ENCODE measurements at regions not wholly inside any gene's neighbourhood (a gene's known extent, or its start where the extent isn't known, plus 50 kb on each side); places are given as distances from the start of the nearest gene placed in this dataset.

GRCh38 chr6:66068907-66069306 is 361.9 kb upstream of the EYS start:
- ChIA-PET RAD21 (ENCODE audit: unreplicated experiment) (no interaction called here), SMC1A (ENCODE audit: uncharacterized antibody, unreplicated experiment) (no interaction called here), POLR2A (no interaction called here), CTCF (no interaction called here)
- DNase-seq (ENCODE audit: low read depth, low spot score) (no peak), FAIRE-seq (no peak), ATAC-seq (no peak)
- no peaks in the 10 kb centered on the region for H4K20me1 ChIP-seq (ENCODE audit: control insufficient read depth, insufficient read depth)
- TF ChIP-seq CUX1 (IDR thresholded peaks at IDR 0.05; ENCODE audit: insufficient replicate concordance, low read depth, low read length) (no peak), TAF1 (IDR thresholded peaks at IDR 0.05; ENCODE audit: borderline replicate concordance, low read depth, low read length) (no peak), NR2C2 (IDR thresholded peaks at IDR 0.05; ENCODE audit: borderline replicate concordance, control insufficient read depth, insufficient read length, low read depth) (no peak)
- no peaks in the 10 kb centered on the region for H3K27me3 ChIP-seq (replicated peaks in 1 of 2; ENCODE audit: control insufficient read depth in 2 of 2, insufficient read depth in 2 of 2, low read length in 1 of 2)
- no peaks in the 10 kb centered on the region for H3K79me2 ChIP-seq (ENCODE audit: control insufficient read depth, insufficient read depth, low read length)
- H2AFZ ChIP-seq (ENCODE audit: control insufficient read depth, low read depth, low read length) = no peak overlapping the region
- H3K9me3 ChIP-seq (replicated peaks; ENCODE audit: control insufficient read depth, insufficient read depth, low read length) = no peaks in the 10 kb centered on the region
- H3K36me3 ChIP-seq (ENCODE audit: control insufficient read depth in 2 of 2, insufficient read depth in 2 of 2, low read length in 1 of 2) = no peaks in the 10 kb centered on the region
- in situ Hi-C loops (cut with MboI) = no loop called here
- no TSS peak for BruUV-seq (replicated peaks)
- H3K4me1 ChIP-seq (ENCODE audit: control insufficient read depth, insufficient read depth, low read length) = no peaks in the 10 kb centered on the region
- no peak overlapping the region for H3K4me2 ChIP-seq (ENCODE audit: control insufficient read depth, insufficient read depth)
- H3K9ac ChIP-seq (ENCODE audit: control insufficient read depth, insufficient read depth, low read length) = no peak overlapping the region
- intact Hi-C loops (cut with micrococcal nuclease; ENCODE audit: unreplicated experiment) = no loop called here
- H3K27ac ChIP-seq (ENCODE audit: control insufficient read depth, insufficient read depth) = no peak overlapping the region
- no peak overlapping the region for H3K4me3 ChIP-seq

- no peak for DNase-seq (ENCODE audit: low read depth, low spot score)
- Histone ChIP-seq H3K79me2 (ENCODE audit: control insufficient read depth, insufficient read depth, low read length) (no peaks in the 10 kb centered on the region), H2AFZ (ENCODE audit: control insufficient read depth, low read depth, low read length) (no peak overlapping the region), H3K27me3 (replicated peaks in 1 of 2; ENCODE audit: control insufficient read depth in 2 of 2, insufficient read depth in 2 of 2, low read length in 1 of 2) (no peaks in the 10 kb centered on the region), H3K9me3 (replicated peaks; ENCODE audit: control insufficient read depth, insufficient read depth, low read length) (no peaks in the 10 kb centered on the region), H3K36me3 (ENCODE audit: control insufficient read depth in 2 of 2, insufficient read depth in 2 of 2, low read length in 1 of 2) (no peaks in the 10 kb centered on the region), H4K20me1 (ENCODE audit: control insufficient read depth, insufficient read depth) (no peaks in the 10 kb centered on the region), H3K4me1 (ENCODE audit: control insufficient read depth, insufficient read depth, low read length) (no peaks in the 10 kb centered on the region), H3K27ac (ENCODE audit: control insufficient read depth, insufficient read depth) (no peak overlapping the region), H3K4me2 (ENCODE audit: control insufficient read depth, insufficient read depth) (no peak overlapping the region), H3K4me3 (no peak overlapping the region), H3K9ac (ENCODE audit: control insufficient read depth, insufficient read depth, low read length) (no peak overlapping the region)
- no peak for FAIRE-seq
- ATAC-seq = no peak
- in situ Hi-C loops (cut with MboI) = no loop called here
- BruUV-seq (replicated peaks) = no TSS peak
- CTCF ChIA-PET = no interaction called here
- SMC1A ChIA-PET (ENCODE audit: uncharacterized antibody, unreplicated experiment) = no interaction called here
- intact Hi-C loops (cut with micrococcal nuclease; ENCODE audit: unreplicated experiment) = no loop called here
- RAD21 ChIA-PET (ENCODE audit: unreplicated experiment) = no interaction called here
- POLR2A ChIA-PET = no interaction called here
- TF ChIP-seq POLR2AphosphoS5 (IDR thresholded peaks at IDR 0.05; ENCODE audit: low read length) = no peak
- TF ChIP-seq LARP7 (IDR thresholded peaks at IDR 0.05) = no peak
- TF ChIP-seq CTCF (IDR thresholded peaks at IDR 0.05 in 2 of 3, conservative IDR thresholded peaks at IDR 0.05 in 1 of 3; ENCODE audit: control insufficient read depth in 2 of 3, extremely low read depth in 1 of 3, insufficient read depth in 1 of 3, low read depth in 3 of 3, low read length in 3 of 3) = no peak
- no peak for TF ChIP-seq SMAD5 (IDR thresholded peaks at IDR 0.05; ENCODE audit: low read depth)
- no peak for TF ChIP-seq IRF4 (IDR thresholded peaks at IDR 0.05; ENCODE audit: low read depth, low read length)
- TF ChIP-seq RCOR1 (conservative IDR thresholded peaks at IDR 0.05; ENCODE audit: low read depth, low read length) = no peak
- TF ChIP-seq ETV6 (conservative IDR thresholded peaks at IDR 0.05 in 1 of 2, IDR thresholded peaks at IDR 0.05 in 1 of 2; ENCODE audit: borderline replicate concordance in 1 of 2, low read depth in 1 of 2) = no peak
- TF ChIP-seq ZNF384 (IDR thresholded peaks at IDR 0.05; ENCODE audit: borderline replicate concordance, low read depth, low read length) = no peak
Observed at GRCh38 chr6:66068033-66068432, 361.0 kb upstream of the EYS start.
